Thyroid gland (tissue), 4 donors: ENCODE measurements at regions not wholly inside any gene's neighbourhood (a gene's known extent, or its start where the extent isn't known, plus 50 kb on each side); places are given as distances from the start of the nearest gene placed in this dataset.

Experiments used
- DNase-seq, 2 donors: peaks; one replicate each; pipeline ENCODE4 v3.0.0-alpha.2; 2019
- H3K27ac ChIP-seq, 3 donors: fragments of 200-600 bp; sonication (generic); 1 replicate in 2 of 3; 2 replicates in 1 of 3; pipeline ENCODE4 v1.5.1; 2016 to 2019; ENCODE audit warnings: mild to moderate bottlenecking in 1 of 3, moderate library complexity in 1 of 3
- H3K27me3 ChIP-seq: fragments of 200-600 bp; sonication (generic); one replicate; pipeline ENCODE4 v1.5.1; 2019
- H3K36me3 ChIP-seq, 2 donors: fragments of 200-600 bp; sonication (generic); one replicate each; pipeline ENCODE4 v1.5.1; 2016 to 2019
- H3K4me1 ChIP-seq, 2 donors: fragments of 200-600 bp; sonication (generic); one replicate each; pipeline ENCODE4 v1.5.1; 2017 to 2019
- H3K4me3 ChIP-seq, 3 donors: fragments of 200-600 bp; sonication (generic); replicated peaks in 1 of 3; 1 replicate in 2 of 3; 2 replicates in 1 of 3; pipeline ENCODE4 v1.5.1; 2016; ENCODE audit warnings: mild to moderate bottlenecking in 1 of 3
- H3K9me3 ChIP-seq: fragments of 200-600 bp; sonication (generic); one replicate; pipeline ENCODE4 v1.5.1; 2017
- POLR2A ChIP-seq, 2 donors: fragments of 450-650 bp; IDR thresholded peaks; one replicate each; pipeline ENCODE4 v1.6.1; 2017; ENCODE audit warnings: antibody characterized with exemption in 2 of 2, mild to moderate bottlenecking in 2 of 2, moderate library complexity in 1 of 2
- WGBS, 2 donors: methylation state at CpG; one replicate each; pipeline ENCODE4 v1.1.5; 2017; 5-methylcytosine and 5-hydroxymethylcytosine counted together
- intact Hi-C: fragments of 100-400 bp; cut with DNase I; formaldehyde crosslinking; loops from one replicate; pipeline ENCODE4 v1.15.1; 2023
- TF ChIP-seq, protein P1 (sequence below), 6 experiments: fragments of 200-600 bp in 3 of 6; fragments of 450-650 bp in 3 of 6; sonication (generic) in 3 of 6; IDR thresholded peaks; one replicate each; pipeline ENCODE4 v1.5.1; 2016 to 2019; ENCODE audit warnings: antibody characterized with exemption in 6 of 6, mild to moderate bottlenecking in 2 of 6, inconsistent platforms in 1 of 6, moderate library complexity in 1 of 6

DNA sequence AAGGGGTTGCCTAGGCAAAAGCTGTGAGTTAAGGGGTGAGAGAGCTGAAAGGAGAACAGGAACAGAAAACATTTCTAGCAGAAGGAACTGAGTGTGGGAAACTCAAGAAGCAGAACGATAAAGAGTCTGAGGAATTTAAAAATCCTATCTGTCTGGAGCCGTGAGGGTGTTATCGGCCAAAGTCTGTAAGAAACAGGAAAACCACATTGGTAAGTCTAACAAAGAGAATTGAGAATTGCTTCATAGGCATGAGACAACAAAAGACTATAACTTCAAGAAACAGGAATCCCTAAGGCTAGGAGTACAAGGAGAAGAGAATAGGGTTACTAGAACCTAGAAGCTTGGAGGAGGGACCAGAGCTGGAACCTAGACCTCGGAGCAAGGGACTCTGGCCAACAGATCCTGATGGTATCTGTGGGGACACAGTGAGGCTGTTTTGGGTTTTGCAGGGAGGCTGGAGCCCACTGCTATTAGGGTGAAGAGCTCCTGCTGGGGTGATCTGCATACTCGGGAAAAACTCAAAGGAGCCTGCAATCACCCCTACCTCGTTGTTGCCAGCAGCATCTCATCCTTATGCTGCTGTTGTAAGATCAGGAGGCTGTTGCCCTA, 175.6 kb downstream of the FBXO8 start:
- no peak overlapping the region for H3K27ac ChIP-seq
- H3K27me3 ChIP-seq: no peaks in the 10 kb centered on the region
- DNase-seq: no peak
- TF ChIP-seq, protein P1, sequence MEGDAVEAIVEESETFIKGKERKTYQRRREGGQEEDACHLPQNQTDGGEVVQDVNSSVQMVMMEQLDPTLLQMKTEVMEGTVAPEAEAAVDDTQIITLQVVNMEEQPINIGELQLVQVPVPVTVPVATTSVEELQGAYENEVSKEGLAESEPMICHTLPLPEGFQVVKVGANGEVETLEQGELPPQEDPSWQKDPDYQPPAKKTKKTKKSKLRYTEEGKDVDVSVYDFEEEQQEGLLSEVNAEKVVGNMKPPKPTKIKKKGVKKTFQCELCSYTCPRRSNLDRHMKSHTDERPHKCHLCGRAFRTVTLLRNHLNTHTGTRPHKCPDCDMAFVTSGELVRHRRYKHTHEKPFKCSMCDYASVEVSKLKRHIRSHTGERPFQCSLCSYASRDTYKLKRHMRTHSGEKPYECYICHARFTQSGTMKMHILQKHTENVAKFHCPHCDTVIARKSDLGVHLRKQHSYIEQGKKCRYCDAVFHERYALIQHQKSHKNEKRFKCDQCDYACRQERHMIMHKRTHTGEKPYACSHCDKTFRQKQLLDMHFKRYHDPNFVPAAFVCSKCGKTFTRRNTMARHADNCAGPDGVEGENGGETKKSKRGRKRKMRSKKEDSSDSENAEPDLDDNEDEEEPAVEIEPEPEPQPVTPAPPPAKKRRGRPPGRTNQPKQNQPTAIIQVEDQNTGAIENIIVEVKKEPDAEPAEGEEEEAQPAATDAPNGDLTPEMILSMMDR (IDR thresholded peaks at IDR 0.05): no peak
- TF ChIP-seq POLR2A (IDR thresholded peaks at IDR 0.05): no peak
- H3K9me3 ChIP-seq: no peaks in the 10 kb centered on the region
- WGBS, 2 donors: 67 to 70% methylated on average over 6 of the region's 6 CpGs
- intact Hi-C loops: no loop called here
- no peaks in the 10 kb centered on the region for H3K4me1 ChIP-seq
- no peak overlapping the region for H3K4me3 ChIP-seq
- H3K36me3 ChIP-seq: no peaks in the 10 kb centered on the region

DNA sequence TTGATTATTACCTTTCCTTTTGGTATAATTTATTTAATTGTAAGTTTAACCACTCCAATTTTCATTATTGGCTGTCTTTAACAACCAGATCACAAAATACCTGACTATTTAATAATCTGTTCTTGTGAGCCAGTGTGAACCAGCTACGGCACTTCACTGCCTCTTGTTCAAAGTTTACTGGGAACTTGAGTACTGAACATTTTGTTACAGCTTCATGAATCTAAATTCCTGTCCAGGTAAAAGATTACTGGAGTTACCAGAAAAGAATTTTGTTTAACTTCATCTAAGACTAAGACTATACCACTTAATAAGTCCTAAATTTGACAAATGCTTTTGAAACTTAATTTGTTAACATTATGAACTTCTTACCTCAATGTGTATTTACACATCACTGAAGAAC, 178.3 kb downstream of the FBXO8 start:
- H3K9me3 ChIP-seq: no peaks in the 10 kb centered on the region
- no peaks in the 10 kb centered on the region for H3K36me3 ChIP-seq
- TF ChIP-seq POLR2A (IDR thresholded peaks at IDR 0.05): no peak
- TF ChIP-seq, protein P1 (IDR thresholded peaks at IDR 0.05): no peak
- no peak for DNase-seq
- intact Hi-C loops: no loop called here
- 65 to 71% methylated on average over 1 of the region's 1 CpG for WGBS, 2 donors
- no peak overlapping the region for H3K4me3 ChIP-seq
- no peaks in the 10 kb centered on the region for H3K4me1 ChIP-seq
- no peak overlapping the region for H3K27ac ChIP-seq
- H3K27me3 ChIP-seq: no peaks in the 10 kb centered on the region

DNA sequence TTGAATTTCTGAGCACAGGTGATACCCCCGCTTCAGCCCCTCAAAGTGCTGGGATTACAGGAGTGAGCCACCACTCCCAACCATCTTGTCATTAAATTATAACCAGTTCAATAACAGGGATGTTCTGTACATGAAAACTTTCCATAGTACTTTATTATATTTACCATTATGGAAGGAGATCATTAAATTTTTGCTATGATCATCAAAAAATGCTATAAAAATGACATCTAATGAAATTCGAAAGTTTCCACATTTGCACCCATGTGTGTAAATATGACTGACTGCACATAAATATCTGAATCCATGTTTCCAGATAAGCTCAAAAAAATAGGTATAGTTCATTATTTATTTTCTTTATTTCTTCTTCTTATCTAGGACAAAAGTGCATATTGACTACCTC, 182.6 kb downstream of the FBXO8 start:
- Histone ChIP-seq H3K4me3 (no peak overlapping the region), H3K4me1 (no peaks in the 10 kb centered on the region), H3K36me3 (no peaks in the 10 kb centered on the region), H3K27me3 (no peaks in the 10 kb centered on the region), H3K27ac (no peak overlapping the region), H3K9me3 (no peaks in the 10 kb centered on the region)
- WGBS, 2 donors: 96 to 98% methylated on average over 2 of the region's 2 CpGs
- TF ChIP-seq, protein P1 (IDR thresholded peaks at IDR 0.05): no peak
- TF ChIP-seq POLR2A (IDR thresholded peaks at IDR 0.05): no peak
- DNase-seq: no peak
- intact Hi-C loops: no loop called here

GRCh38 chr4:174099712-174100111, 183.8 kb downstream of the FBXO8 start:
- H3K4me1 ChIP-seq: no peaks in the 10 kb centered on the region
- no peak overlapping the region for H3K4me3 ChIP-seq
- no peaks in the 10 kb centered on the region for H3K36me3 ChIP-seq
- H3K9me3 ChIP-seq: no peaks in the 10 kb centered on the region
- no peak overlapping the region for H3K27ac ChIP-seq
- DNase-seq: no peak
- no peaks in the 10 kb centered on the region for H3K27me3 ChIP-seq
- no peak for TF ChIP-seq POLR2A (IDR thresholded peaks at IDR 0.05)
- intact Hi-C loops: no loop called here

DNA sequence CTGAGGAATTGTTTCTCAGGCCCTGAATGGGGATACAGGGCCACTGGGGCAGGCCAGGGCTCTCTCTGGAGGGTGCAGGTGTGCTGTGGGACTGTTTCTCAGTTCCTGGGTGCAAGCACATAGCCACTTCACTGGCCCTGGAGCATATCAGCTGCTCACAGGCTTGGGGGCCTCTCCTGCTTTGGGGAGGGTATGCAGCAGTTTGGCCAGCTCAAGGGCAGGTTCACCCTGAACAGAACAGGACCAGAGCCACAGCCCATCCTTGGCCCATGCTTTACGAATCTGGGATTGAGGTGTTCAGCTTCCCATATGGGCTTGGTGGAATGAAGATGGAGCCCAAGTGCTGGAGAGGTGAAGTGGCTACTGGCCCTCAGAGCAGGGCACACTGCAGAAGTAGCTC, 186.5 kb downstream of the FBXO8 start:
- Histone ChIP-seq H3K27me3 (no peaks in the 10 kb centered on the region), H3K4me3 (no peak overlapping the region), H3K9me3 (no peaks in the 10 kb centered on the region), H3K27ac (no peak overlapping the region), H3K36me3 (no peaks in the 10 kb centered on the region), H3K4me1 (no peaks in the 10 kb centered on the region)
- DNase-seq: no peak
- WGBS, 2 donors: 83 to 100% methylated on average over 1 of the region's 1 CpG
- intact Hi-C loops: no loop called here
- TF ChIP-seq, protein P1 (IDR thresholded peaks at IDR 0.05): no peak
- no peak for TF ChIP-seq POLR2A (IDR thresholded peaks at IDR 0.05)

DNA sequence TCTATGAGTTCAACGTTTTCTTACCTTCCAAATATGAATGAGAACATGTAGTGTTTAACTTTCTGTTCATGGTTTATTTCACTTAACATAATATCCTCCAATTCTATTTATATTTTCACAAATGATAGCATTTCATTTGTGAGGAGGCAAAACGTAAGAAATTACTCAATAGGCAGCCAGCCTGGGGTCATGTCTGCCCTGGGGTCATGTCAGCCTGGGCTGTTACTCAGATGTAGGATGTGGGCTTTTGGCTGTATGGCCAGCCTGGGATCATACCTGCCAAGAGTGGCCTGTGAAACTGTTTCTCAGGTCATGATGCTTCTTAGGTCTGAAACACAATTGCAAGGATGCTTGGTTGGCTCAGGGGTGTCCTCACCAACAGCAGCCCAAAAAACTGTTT, 187.0 kb downstream of the FBXO8 start:
- no peaks in the 10 kb centered on the region for H3K36me3 ChIP-seq
- H3K27me3 ChIP-seq: no peaks in the 10 kb centered on the region
- no peak for DNase-seq
- H3K4me3 ChIP-seq: no peak overlapping the region
- no peak overlapping the region for H3K27ac ChIP-seq
- TF ChIP-seq POLR2A (IDR thresholded peaks at IDR 0.05): no peak
- TF ChIP-seq, protein P1 (IDR thresholded peaks at IDR 0.05): no peak
- H3K9me3 ChIP-seq: no peaks in the 10 kb centered on the region
- H3K4me1 ChIP-seq: no peaks in the 10 kb centered on the region
- intact Hi-C loops: no loop called here
- WGBS, 2 donors: 60 to 75% methylated on average over 2 of the region's 2 CpGs
